ENCODE measurements at regions not wholly inside any gene's neighbourhood (a gene's known extent, or its start where the extent isn't known, plus 50 kb on each side); places are given as distances from the start of the nearest gene placed in this dataset.

DNA sequence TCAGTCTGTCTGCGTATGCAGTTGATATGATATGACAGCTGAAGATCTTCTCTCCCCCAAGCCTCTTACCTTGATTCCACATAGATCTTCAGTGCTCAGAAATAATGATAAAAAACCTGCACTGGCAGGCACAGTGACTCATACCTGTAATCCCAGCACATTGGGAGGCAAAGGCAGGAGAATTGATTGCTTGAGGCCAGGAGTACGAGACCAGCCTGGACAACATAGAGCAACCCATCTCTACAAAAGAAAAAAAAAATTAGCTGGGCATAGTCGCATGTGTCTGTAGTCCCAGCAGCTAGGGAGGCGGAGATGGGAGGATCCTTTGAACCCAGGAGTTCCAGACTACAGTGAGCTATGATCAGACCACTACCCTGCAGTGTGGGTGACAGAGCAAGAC lies 551.0 kb upstream of the MIR17HG start:
- no peaks in the 10 kb centered on the region for H3K4me1 ChIP-seq (ENCODE audit: control insufficient read depth, insufficient read depth, low read length, poor library complexity, severe bottlenecking)
- no peaks in the 10 kb centered on the region for H3K36me3 ChIP-seq (ENCODE audit: control insufficient read depth, insufficient read depth, low read length)
- H3K27ac ChIP-seq (ENCODE audit: insufficient read depth, low read length, poor library complexity, severe bottlenecking) = no peak overlapping the region
- H3K4me3 ChIP-seq (ENCODE audit: low read depth, low read length) = no peak overlapping the region
- no peaks in the 10 kb centered on the region for H3K9me3 ChIP-seq (ENCODE audit: control insufficient read depth in 2 of 2, low read length in 2 of 2)
- Mint-ChIP-seq H3K27me3 (no peaks in the 10 kb centered on the region), H3K27ac (no peak overlapping the region), H3K36me3 (no peaks in the 10 kb centered on the region), H3K4me1 (no peaks in the 10 kb centered on the region), H3K9me3 (peaks cover 0 to 16% (median 5%) of the 10 kb centered on the region in 7 donors), H3K4me3 (no peak overlapping the region)
- no peaks in the 10 kb centered on the region for H3K27me3 ChIP-seq (ENCODE audit: control insufficient read depth, insufficient read depth, low read length)
- DNase-seq (no peak), ATAC-seq (ENCODE audit: low read depth in 2 of 2) (no peak)

DNA sequence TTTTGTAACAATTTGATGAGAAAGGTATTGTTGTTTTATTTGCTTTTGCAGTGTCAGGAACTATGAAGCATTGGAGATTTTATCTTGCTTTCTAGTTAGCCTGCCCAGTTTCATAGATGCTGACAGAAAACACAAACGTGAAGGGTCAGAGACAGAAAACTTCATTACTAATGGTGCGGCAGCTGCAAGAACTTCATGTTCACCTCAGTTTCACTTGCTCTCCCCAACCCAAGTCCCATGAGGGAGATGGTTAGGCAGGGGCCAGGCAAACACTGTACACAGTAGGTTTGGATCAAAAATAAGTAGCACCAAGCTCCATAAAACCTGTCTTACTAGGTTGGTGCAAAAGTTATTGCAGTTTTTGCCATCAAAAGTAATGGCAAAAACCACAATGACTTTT lies 550.2 kb upstream of the MIR17HG start:
- H3K27me3 ChIP-seq (ENCODE audit: control insufficient read depth, insufficient read depth, low read length) = no peaks in the 10 kb centered on the region
- H3K4me1 ChIP-seq (ENCODE audit: control insufficient read depth, insufficient read depth, low read length, poor library complexity, severe bottlenecking) = no peaks in the 10 kb centered on the region
- DNase-seq (no peak), ATAC-seq (ENCODE audit: low read depth in 2 of 2) (no peak)
- H3K4me3 Mint-ChIP-seq = no peak overlapping the region
- H3K9me3 ChIP-seq (ENCODE audit: control insufficient read depth in 2 of 2, low read length in 2 of 2) = no peaks in the 10 kb centered on the region
- peaks cover 0 to 14% (median 5%) of the 10 kb centered on the region in 7 donors for H3K9me3 Mint-ChIP-seq
- H3K4me3 ChIP-seq (ENCODE audit: low read depth, low read length) = no peak overlapping the region
- H3K36me3 Mint-ChIP-seq = no peaks in the 10 kb centered on the region
- no peak overlapping the region for H3K27ac ChIP-seq (ENCODE audit: insufficient read depth, low read length, poor library complexity, severe bottlenecking)
- H3K27me3 Mint-ChIP-seq = no peaks in the 10 kb centered on the region
- no peaks in the 10 kb centered on the region for H3K36me3 ChIP-seq (ENCODE audit: control insufficient read depth, insufficient read depth, low read length)
- no peaks in the 10 kb centered on the region for H3K4me1 Mint-ChIP-seq
- no peak overlapping the region for H3K27ac Mint-ChIP-seq

DNA sequence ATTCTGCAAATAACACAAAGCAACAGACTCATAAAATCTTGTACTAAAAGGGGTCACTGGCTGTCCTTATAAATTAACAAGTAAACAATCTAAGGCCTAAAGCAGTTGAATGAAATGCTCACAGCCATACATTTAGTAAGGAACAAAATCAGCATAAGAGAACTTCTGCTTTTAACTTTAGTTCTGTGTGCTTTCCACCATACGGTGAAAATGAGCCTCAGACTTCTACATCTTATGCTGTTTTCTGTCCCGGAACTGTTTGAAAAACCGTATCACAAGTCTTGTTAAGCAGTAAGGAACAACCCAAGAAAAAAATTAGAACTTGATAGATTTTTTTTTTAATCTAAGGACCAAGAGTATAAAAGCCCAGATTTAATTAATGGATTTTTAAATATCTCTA lies 549.1 kb upstream of the MIR17HG start:
- no peaks in the 10 kb centered on the region for H3K4me1 Mint-ChIP-seq
- no peak overlapping the region for H3K27ac Mint-ChIP-seq
- no peak for DNase-seq
- H3K27me3 ChIP-seq (ENCODE audit: control insufficient read depth, insufficient read depth, low read length) = no peaks in the 10 kb centered on the region
- H3K4me3 ChIP-seq (ENCODE audit: low read depth, low read length) = no peak overlapping the region
- peaks cover 0 to 14% (median 5%) of the 10 kb centered on the region in 7 donors for H3K9me3 Mint-ChIP-seq
- no peaks in the 10 kb centered on the region for H3K36me3 ChIP-seq (ENCODE audit: control insufficient read depth, insufficient read depth, low read length)
- H3K27me3 Mint-ChIP-seq = no peaks in the 10 kb centered on the region
- no peak overlapping the region for H3K4me3 Mint-ChIP-seq
- H3K9me3 ChIP-seq (ENCODE audit: control insufficient read depth in 2 of 2, low read length in 2 of 2) = no peaks in the 10 kb centered on the region
- H3K27ac ChIP-seq (ENCODE audit: insufficient read depth, low read length, poor library complexity, severe bottlenecking) = no peak overlapping the region
- no peaks in the 10 kb centered on the region for H3K4me1 ChIP-seq (ENCODE audit: control insufficient read depth, insufficient read depth, low read length, poor library complexity, severe bottlenecking)
- no peak for ATAC-seq (ENCODE audit: low read depth in 2 of 2)
- H3K36me3 Mint-ChIP-seq = no peaks in the 10 kb centered on the region

DNA sequence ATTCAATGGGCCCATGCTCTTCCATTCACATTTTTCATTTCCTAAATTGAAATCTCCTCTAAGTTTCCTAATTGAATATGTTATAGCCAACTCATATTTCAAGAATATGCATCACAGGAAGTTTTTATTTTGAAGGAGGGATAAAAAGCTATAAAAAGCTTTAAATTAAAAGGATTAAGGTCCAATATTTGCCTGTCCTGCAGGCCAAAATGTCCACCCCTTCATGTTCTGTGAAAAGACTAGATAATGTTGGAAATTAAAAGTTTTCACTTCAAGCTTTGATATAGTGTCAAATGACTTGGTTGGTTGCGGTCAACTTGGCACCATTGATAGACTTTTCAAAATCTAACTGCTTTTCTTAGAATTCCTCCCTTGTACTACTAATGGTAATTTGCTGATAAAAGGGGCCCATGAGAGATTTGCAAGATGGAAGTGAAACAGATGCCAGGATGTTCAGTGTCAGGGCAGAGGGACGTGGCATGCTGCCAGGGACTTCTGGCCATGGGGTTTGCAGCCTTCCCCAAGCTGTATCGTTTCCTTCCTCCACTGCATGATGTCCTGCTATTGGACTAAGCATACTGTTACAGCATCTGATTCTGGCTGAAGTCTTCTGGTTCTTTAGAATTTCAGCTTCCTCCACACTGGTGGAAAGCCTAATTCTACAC lies 547.3 kb upstream of the MIR17HG start:
- Histone ChIP-seq H3K4me3 (ENCODE audit: low read depth, low read length) (no peak overlapping the region), H3K9me3 (ENCODE audit: control insufficient read depth in 2 of 2, low read length in 2 of 2) (no peaks in the 10 kb centered on the region), H3K4me1 (ENCODE audit: control insufficient read depth, insufficient read depth, low read length, poor library complexity, severe bottlenecking) (no peaks in the 10 kb centered on the region), H3K36me3 (ENCODE audit: control insufficient read depth, insufficient read depth, low read length) (no peaks in the 10 kb centered on the region), H3K27ac (ENCODE audit: insufficient read depth, low read length, poor library complexity, severe bottlenecking) (no peak overlapping the region), H3K27me3 (ENCODE audit: control insufficient read depth, insufficient read depth, low read length) (no peaks in the 10 kb centered on the region)
- H3K4me3 Mint-ChIP-seq = no peak overlapping the region
- H3K27me3 Mint-ChIP-seq = no peaks in the 10 kb centered on the region
- H3K4me1 Mint-ChIP-seq = no peaks in the 10 kb centered on the region
- no peaks in the 10 kb centered on the region for H3K36me3 Mint-ChIP-seq
- DNase-seq = no peak
- ATAC-seq (ENCODE audit: low read depth in 2 of 2) = no peak
- peaks cover 0 to 8% (median 5%) of the 10 kb centered on the region in 7 donors for H3K9me3 Mint-ChIP-seq
- no peak overlapping the region for H3K27ac Mint-ChIP-seq

DNA sequence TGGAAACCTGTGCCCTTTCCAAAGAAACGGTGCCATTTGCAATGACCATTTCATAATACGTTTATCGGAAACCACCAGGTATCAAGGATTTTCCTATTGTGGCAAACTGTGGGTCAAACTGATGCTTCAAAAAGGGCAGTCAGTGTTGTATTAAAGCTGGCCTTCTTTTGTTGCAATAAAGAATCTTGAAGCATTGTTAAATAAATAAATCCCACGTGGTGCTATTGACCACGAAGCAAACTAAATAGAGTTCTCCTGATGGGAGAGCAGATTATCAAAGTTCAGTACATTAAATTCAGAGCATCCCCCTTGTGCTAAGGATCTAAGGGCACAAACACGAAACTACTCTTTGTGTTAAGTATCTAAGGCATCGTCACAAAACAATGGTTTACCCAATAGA lies 545.9 kb upstream of the MIR17HG start:
- ATAC-seq (ENCODE audit: low read depth in 2 of 2) (no peak), DNase-seq (no peak)
- Mint-ChIP-seq H3K27me3 (no peaks in the 10 kb centered on the region), H3K4me3 (no peak overlapping the region), H3K36me3 (no peaks in the 10 kb centered on the region), H3K4me1 (no peaks in the 10 kb centered on the region), H3K9me3 (peaks cover 0 to 8% (median 5%) of the 10 kb centered on the region in 7 donors), H3K27ac (no peak overlapping the region)
- Histone ChIP-seq H3K4me3 (ENCODE audit: low read depth, low read length) (no peak overlapping the region), H3K36me3 (ENCODE audit: control insufficient read depth, insufficient read depth, low read length) (no peaks in the 10 kb centered on the region), H3K4me1 (ENCODE audit: control insufficient read depth, insufficient read depth, low read length, poor library complexity, severe bottlenecking) (no peaks in the 10 kb centered on the region), H3K9me3 (ENCODE audit: control insufficient read depth in 2 of 2, low read length in 2 of 2) (no peaks in the 10 kb centered on the region), H3K27ac (ENCODE audit: insufficient read depth, low read length, poor library complexity, severe bottlenecking) (no peak overlapping the region), H3K27me3 (ENCODE audit: control insufficient read depth, insufficient read depth, low read length) (no peaks in the 10 kb centered on the region)

DNA sequence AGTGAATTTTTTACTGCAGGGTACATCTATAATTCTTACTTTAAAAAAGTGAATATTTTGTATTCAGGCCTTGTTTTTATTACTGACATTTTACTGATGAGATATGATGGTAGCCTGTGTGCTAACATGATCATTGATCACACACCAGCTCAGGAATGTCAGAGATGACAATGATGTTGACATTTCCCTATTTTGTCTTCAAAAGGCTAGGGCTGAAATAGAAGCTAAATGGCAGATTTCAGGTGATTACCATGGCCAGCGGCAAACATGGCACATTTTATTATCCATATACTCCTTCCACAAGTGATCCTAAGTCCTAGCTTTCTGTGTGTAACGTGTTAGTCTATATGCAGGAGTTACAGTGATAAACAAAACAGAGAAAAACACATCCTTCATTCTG lies 544.3 kb upstream of the MIR17HG start:
- no peak overlapping the region for H3K4me3 ChIP-seq (ENCODE audit: low read depth, low read length)
- peaks cover 0 to 14% (median 4%) of the 10 kb centered on the region in 7 donors for H3K9me3 Mint-ChIP-seq
- no peaks in the 10 kb centered on the region for H3K4me1 ChIP-seq (ENCODE audit: control insufficient read depth, insufficient read depth, low read length, poor library complexity, severe bottlenecking)
- no peaks in the 10 kb centered on the region for H3K36me3 ChIP-seq (ENCODE audit: control insufficient read depth, insufficient read depth, low read length)
- H3K4me1 Mint-ChIP-seq = no peaks in the 10 kb centered on the region
- no peak overlapping the region for H3K4me3 Mint-ChIP-seq
- no peaks in the 10 kb centered on the region for H3K27me3 ChIP-seq (ENCODE audit: control insufficient read depth, insufficient read depth, low read length)
- no peaks in the 10 kb centered on the region for H3K27me3 Mint-ChIP-seq
- DNase-seq = no peak
- ATAC-seq (ENCODE audit: low read depth in 2 of 2) = no peak
- no peaks in the 10 kb centered on the region for H3K36me3 Mint-ChIP-seq
- H3K27ac Mint-ChIP-seq = no peak overlapping the region
- no peak overlapping the region for H3K27ac ChIP-seq (ENCODE audit: insufficient read depth, low read length, poor library complexity, severe bottlenecking)
- no peaks in the 10 kb centered on the region for H3K9me3 ChIP-seq (ENCODE audit: control insufficient read depth in 2 of 2, low read length in 2 of 2)

DNA sequence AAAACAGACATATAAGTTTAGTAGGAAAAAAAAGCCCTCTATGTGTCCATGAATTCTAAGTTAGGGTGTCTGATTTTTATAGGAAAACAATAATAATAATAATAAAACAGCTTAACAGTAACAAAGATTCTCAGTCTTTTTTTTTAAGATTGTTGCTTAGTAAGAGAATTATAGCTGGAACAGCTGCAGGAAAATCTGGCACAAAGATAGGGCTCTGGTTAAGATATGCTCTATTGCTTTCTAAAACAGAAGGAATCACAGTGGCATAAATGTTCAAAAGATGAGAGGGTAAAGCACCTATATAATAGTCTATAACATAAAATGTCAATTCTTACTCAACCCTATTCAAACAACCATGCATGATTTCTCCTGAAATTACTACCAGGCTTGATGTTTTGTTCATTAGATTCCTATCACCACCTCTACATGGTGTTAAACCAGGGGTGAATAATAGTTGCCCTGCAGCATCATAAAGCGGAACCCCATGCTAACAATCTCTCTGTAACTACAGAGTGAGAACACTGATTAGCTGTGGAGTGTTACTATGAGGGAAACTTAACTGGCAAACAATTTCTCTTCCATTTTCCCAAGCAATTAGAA lies 541.4 kb upstream of the MIR17HG start:
- H3K27me3 ChIP-seq (ENCODE audit: control insufficient read depth, insufficient read depth, low read length) = no peaks in the 10 kb centered on the region
- no peak for ATAC-seq (ENCODE audit: low read depth in 2 of 2)

DNA sequence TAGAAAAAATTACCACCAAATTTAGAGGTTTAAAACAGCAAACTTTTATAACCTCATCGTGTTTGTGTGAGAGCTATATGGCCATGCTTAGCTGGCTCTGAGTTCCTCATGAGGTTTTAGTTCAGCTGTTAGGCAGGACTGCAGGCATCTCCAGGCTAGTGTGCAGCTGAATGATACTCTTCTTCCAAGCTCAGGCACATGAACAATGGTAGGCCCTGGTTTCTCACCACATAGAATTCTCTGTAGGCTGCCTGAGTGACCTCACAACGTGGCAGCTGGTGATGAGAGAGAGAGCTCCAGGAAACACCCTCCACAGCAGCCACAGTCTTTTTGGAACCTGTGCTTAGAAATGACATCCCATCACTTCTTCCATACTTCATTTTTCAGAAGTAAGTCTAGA lies 540.6 kb upstream of the MIR17HG start:
- ATAC-seq (ENCODE audit: low read depth in 2 of 2) (no peak), DNase-seq (no peak)
- no peaks in the 10 kb centered on the region for H3K4me1 Mint-ChIP-seq
- H3K27me3 Mint-ChIP-seq = no peaks in the 10 kb centered on the region
- peaks cover 0 to 12% (median 6%) of the 10 kb centered on the region in 7 donors for H3K9me3 Mint-ChIP-seq
- Histone ChIP-seq H3K4me3 (ENCODE audit: low read depth, low read length) (no peak overlapping the region), H3K36me3 (ENCODE audit: control insufficient read depth, insufficient read depth, low read length) (no peaks in the 10 kb centered on the region), H3K4me1 (ENCODE audit: control insufficient read depth, insufficient read depth, low read length, poor library complexity, severe bottlenecking) (no peaks in the 10 kb centered on the region), H3K9me3 (ENCODE audit: control insufficient read depth in 2 of 2, low read length in 2 of 2) (no peaks in the 10 kb centered on the region), H3K27ac (ENCODE audit: insufficient read depth, low read length, poor library complexity, severe bottlenecking) (no peak overlapping the region), H3K27me3 (ENCODE audit: control insufficient read depth, insufficient read depth, low read length) (no peaks in the 10 kb centered on the region)
- no peak overlapping the region for H3K4me3 Mint-ChIP-seq
- H3K36me3 Mint-ChIP-seq = no peaks in the 10 kb centered on the region
- no peak overlapping the region for H3K27ac Mint-ChIP-seq

More for the DNA sequence above, 541.4 kb upstream of the MIR17HG start:
- no peaks in the 10 kb centered on the region for H3K4me1 Mint-ChIP-seq
- Histone ChIP-seq H3K4me1 (ENCODE audit: control insufficient read depth, insufficient read depth, low read length, poor library complexity, severe bottlenecking) (no peaks in the 10 kb centered on the region), H3K27ac (ENCODE audit: insufficient read depth, low read length, poor library complexity, severe bottlenecking) (no peak overlapping the region), H3K9me3 (ENCODE audit: control insufficient read depth in 2 of 2, low read length in 2 of 2) (no peaks in the 10 kb centered on the region), H3K4me3 (ENCODE audit: low read depth, low read length) (no peak overlapping the region), H3K36me3 (ENCODE audit: control insufficient read depth, insufficient read depth, low read length) (no peaks in the 10 kb centered on the region)
- no peak overlapping the region for H3K4me3 Mint-ChIP-seq
- no peaks in the 10 kb centered on the region for H3K36me3 Mint-ChIP-seq
- H3K9me3 Mint-ChIP-seq = peaks cover 0 to 8% (median 6%) of the 10 kb centered on the region in 7 donors
- H3K27ac Mint-ChIP-seq = no peak overlapping the region
- DNase-seq = no peak
- H3K27me3 Mint-ChIP-seq = no peaks in the 10 kb centered on the region

All from CD4-positive, CD25-positive, alpha-beta regulatory T cell (primary cell).